ENCODE measurements at regions not wholly inside any gene's neighbourhood (a gene's known extent, or its start where the extent isn't known, plus 50 kb on each side); places are given as distances from the start of the nearest gene placed in this dataset.
"Not testable (repeated sequence)": the region's sequence is repeated elsewhere in the genome, so short reads cannot be mapped to it uniquely, and the experiment has no call there.

GRCh38 chr5:68067976-68068603 lies 147.5 kb upstream of the PIK3R1 start:
- no peaks in the 10 kb centered on the region for H3K4me1 ChIP-seq (ENCODE audit: control insufficient read depth, insufficient read depth, low read length)
- H3K27ac ChIP-seq (ENCODE audit: low read depth, low read length) = no peak overlapping the region

GRCh38 chr5:68067291-68067690 lies 148.3 kb upstream of the PIK3R1 start:
- Histone ChIP-seq H3K36me3 (ENCODE audit: control insufficient read depth, insufficient read depth, low read length) (no peaks in the 10 kb centered on the region), H3K9me3 (ENCODE audit: control insufficient read depth, insufficient read depth, low read length) (no peaks in the 10 kb centered on the region), H3K4me1 (ENCODE audit: control insufficient read depth, insufficient read depth, low read length) (no peaks in the 10 kb centered on the region), H3K9ac (ENCODE audit: low read depth, low read length) (no peak overlapping the region), H3K4me3 (ENCODE audit: low read depth, low read length) (no peak overlapping the region), H3K27me3 (ENCODE audit: control insufficient read depth, insufficient read depth, low read length) (no peaks in the 10 kb centered on the region), H3K27ac (ENCODE audit: low read depth, low read length) (no peak overlapping the region)

More at GRCh38 chr5:68067976-68068603, 147.5 kb upstream of the PIK3R1 start:
- H3K4me3 ChIP-seq (ENCODE audit: low read depth, low read length) = no peak overlapping the region
- no peaks in the 10 kb centered on the region for H3K36me3 ChIP-seq (ENCODE audit: control insufficient read depth, insufficient read depth, low read length)
- H3K27me3 ChIP-seq (ENCODE audit: control insufficient read depth, insufficient read depth, low read length) = no peaks in the 10 kb centered on the region
- H3K9me3 ChIP-seq (ENCODE audit: control insufficient read depth, insufficient read depth, low read length) = no peaks in the 10 kb centered on the region
- H3K9ac ChIP-seq (ENCODE audit: low read depth, low read length) = no peak overlapping the region

GRCh38 chr5:68066277-68066955 lies 149.1 kb upstream of the PIK3R1 start:
- Histone ChIP-seq H3K36me3 (ENCODE audit: control insufficient read depth, insufficient read depth, low read length) (no peaks in the 10 kb centered on the region), H3K4me3 (ENCODE audit: low read depth, low read length) (no peak overlapping the region), H3K9me3 (ENCODE audit: control insufficient read depth, insufficient read depth, low read length) (no peaks in the 10 kb centered on the region), H3K27me3 (ENCODE audit: control insufficient read depth, insufficient read depth, low read length) (no peaks in the 10 kb centered on the region), H3K9ac (ENCODE audit: low read depth, low read length) (no peak overlapping the region), H3K4me1 (ENCODE audit: control insufficient read depth, insufficient read depth, low read length) (no peaks in the 10 kb centered on the region), H3K27ac (ENCODE audit: low read depth, low read length) (no peak overlapping the region)

GRCh38 chr5:68065321-68065720 lies 150.2 kb upstream of the PIK3R1 start:
- not testable (repeated sequence) for H3K27me3 ChIP-seq (ENCODE audit: control insufficient read depth, insufficient read depth, low read length); H3K9ac ChIP-seq (ENCODE audit: low read depth, low read length); H3K4me3 ChIP-seq (ENCODE audit: low read depth, low read length); H3K36me3 ChIP-seq (ENCODE audit: control insufficient read depth, insufficient read depth, low read length); H3K27ac ChIP-seq (ENCODE audit: low read depth, low read length); H3K9me3 ChIP-seq (ENCODE audit: control insufficient read depth, insufficient read depth, low read length); H3K4me1 ChIP-seq (ENCODE audit: control insufficient read depth, insufficient read depth, low read length)

GRCh38 chr5:68060382-68060781 lies 155.2 kb upstream of the PIK3R1 start:
- no peaks in the 10 kb centered on the region for H3K36me3 ChIP-seq (ENCODE audit: control insufficient read depth, insufficient read depth, low read length)

GRCh38 chr5:68057191-68057590 lies 158.4 kb upstream of the PIK3R1 start:
- Histone ChIP-seq H3K27me3 (ENCODE audit: control insufficient read depth, insufficient read depth, low read length) (no peaks in the 10 kb centered on the region), H3K9ac (ENCODE audit: low read depth, low read length) (no peak overlapping the region), H3K9me3 (ENCODE audit: control insufficient read depth, insufficient read depth, low read length) (0 out of 2 replicates have a peak, but pooled peaks cover 3% of the 10 kb centered on the region), H3K4me1 (ENCODE audit: control insufficient read depth, insufficient read depth, low read length) (no peaks in the 10 kb centered on the region), H3K36me3 (ENCODE audit: control insufficient read depth, insufficient read depth, low read length) (no peaks in the 10 kb centered on the region), H3K4me3 (ENCODE audit: low read depth, low read length) (no peak overlapping the region), H3K27ac (ENCODE audit: low read depth, low read length) (no peak overlapping the region)

More at GRCh38 chr5:68060382-68060781, 155.2 kb upstream of the PIK3R1 start:
- Histone ChIP-seq H3K27me3 (ENCODE audit: control insufficient read depth, insufficient read depth, low read length) (no peaks in the 10 kb centered on the region), H3K9me3 (ENCODE audit: control insufficient read depth, insufficient read depth, low read length) (no peaks in the 10 kb centered on the region), H3K27ac (ENCODE audit: low read depth, low read length) (no peak overlapping the region), H3K4me1 (ENCODE audit: control insufficient read depth, insufficient read depth, low read length) (no peaks in the 10 kb centered on the region), H3K9ac (ENCODE audit: low read depth, low read length) (no peak overlapping the region), H3K4me3 (ENCODE audit: low read depth, low read length) (no peak overlapping the region)

GRCh38 chr5:68055686-68056085 lies 159.9 kb upstream of the PIK3R1 start:
- no peak overlapping the region for H3K27ac ChIP-seq (ENCODE audit: low read depth, low read length)
- H3K9ac ChIP-seq (ENCODE audit: low read depth, low read length) = no peak overlapping the region
- no peaks in the 10 kb centered on the region for H3K27me3 ChIP-seq (ENCODE audit: control insufficient read depth, insufficient read depth, low read length)
- 0 out of 2 replicates have a peak, but pooled peaks cover 3% of the 10 kb centered on the region for H3K9me3 ChIP-seq (ENCODE audit: control insufficient read depth, insufficient read depth, low read length)
- H3K36me3 ChIP-seq (ENCODE audit: control insufficient read depth, insufficient read depth, low read length) = no peaks in the 10 kb centered on the region
- no peaks in the 10 kb centered on the region for H3K4me1 ChIP-seq (ENCODE audit: control insufficient read depth, insufficient read depth, low read length)
- no peak overlapping the region for H3K4me3 ChIP-seq (ENCODE audit: low read depth, low read length)

GRCh38 chr5:68054638-68055037 lies 160.9 kb upstream of the PIK3R1 start:
- Histone ChIP-seq H3K4me1 (ENCODE audit: control insufficient read depth, insufficient read depth, low read length) (no peaks in the 10 kb centered on the region), H3K9me3 (ENCODE audit: control insufficient read depth, insufficient read depth, low read length) (peaks cover 5% of the 10 kb centered on the region; the same call in 1 of the 2 replicates), H3K27ac (ENCODE audit: low read depth, low read length) (peak overlapping the region; percentile 10), H3K9ac (ENCODE audit: low read depth, low read length) (no peak overlapping the region), H3K36me3 (ENCODE audit: control insufficient read depth, insufficient read depth, low read length) (no peaks in the 10 kb centered on the region), H3K4me3 (ENCODE audit: low read depth, low read length) (no peak overlapping the region), H3K27me3 (ENCODE audit: control insufficient read depth, insufficient read depth, low read length) (no peaks in the 10 kb centered on the region)

- no peaks in the 10 kb centered on the region for H3K36me3 ChIP-seq (ENCODE audit: control insufficient read depth, insufficient read depth, low read length)
- no peaks in the 10 kb centered on the region for H3K27me3 ChIP-seq (ENCODE audit: control insufficient read depth, insufficient read depth, low read length)
- peaks cover 16% of the 10 kb centered on the region for H3K9me3 ChIP-seq (ENCODE audit: control insufficient read depth, insufficient read depth, low read length)
- no peak overlapping the region for H3K4me3 ChIP-seq (ENCODE audit: low read depth, low read length)
- H3K9ac ChIP-seq (ENCODE audit: low read depth, low read length) = no peak overlapping the region
- H3K27ac ChIP-seq (ENCODE audit: low read depth, low read length) = no peak overlapping the region
- no peaks in the 10 kb centered on the region for H3K4me1 ChIP-seq (ENCODE audit: control insufficient read depth, insufficient read depth, low read length)
Observed at GRCh38 chr5:68053202-68053601, 162.4 kb upstream of the PIK3R1 start.

GRCh38 chr5:68049053-68049713 lies 166.4 kb upstream of the PIK3R1 start:
- Histone ChIP-seq H3K9me3 (ENCODE audit: control insufficient read depth, insufficient read depth, low read length) (peaks cover 27% of the 10 kb centered on the region), H3K27me3 (ENCODE audit: control insufficient read depth, insufficient read depth, low read length) (no peaks in the 10 kb centered on the region), H3K27ac (ENCODE audit: low read depth, low read length) (no peak overlapping the region), H3K9ac (ENCODE audit: low read depth, low read length) (no peak overlapping the region), H3K36me3 (ENCODE audit: control insufficient read depth, insufficient read depth, low read length) (no peaks in the 10 kb centered on the region), H3K4me1 (ENCODE audit: control insufficient read depth, insufficient read depth, low read length) (no peaks in the 10 kb centered on the region), H3K4me3 (ENCODE audit: low read depth, low read length) (no peak overlapping the region)

- Histone ChIP-seq H3K4me3 (ENCODE audit: low read depth, low read length) (no peak overlapping the region), H3K9me3 (ENCODE audit: control insufficient read depth, insufficient read depth, low read length) (peaks cover 27% of the 10 kb centered on the region), H3K27ac (ENCODE audit: low read depth, low read length) (no peak overlapping the region), H3K9ac (ENCODE audit: low read depth, low read length) (no peak overlapping the region), H3K36me3 (ENCODE audit: control insufficient read depth, insufficient read depth, low read length) (no peaks in the 10 kb centered on the region), H3K4me1 (ENCODE audit: control insufficient read depth, insufficient read depth, low read length) (no peaks in the 10 kb centered on the region), H3K27me3 (ENCODE audit: control insufficient read depth, insufficient read depth, low read length) (no peaks in the 10 kb centered on the region)
Observed at GRCh38 chr5:68048516-68048915, 167.0 kb upstream of the PIK3R1 start.

Data from HUES48 (cell line).